Heart right ventricle (tissue), 16 donors: ENCODE measurements at regions not wholly inside any gene's neighbourhood (a gene's known extent, or its start where the extent isn't known, plus 50 kb on each side); places are given as distances from the start of the nearest gene placed in this dataset.

ENCODE experiments used
- ATAC-seq, 8 donors: fragments of 200-7000 bp; cut with Tn5 transposase; one replicate each; pipeline ENCODE4 v1.9.1; 2020; ENCODE audit warnings: mild to moderate bottlenecking in 8 of 8, moderate library complexity in 8 of 8, moderate number of reproducible peaks in 1 of 8
- DNase-seq, 2 donors: peaks; one replicate each; pipeline ENCODE4 v3.0.0-alpha.2; 2020
- H3K27ac ChIP-seq, 10 donors: fragments of 200-600 bp; sonication (generic) in 2 of 10; one replicate each; pipeline versions ENCODE4 v1.5.0 to v1.8.0; 2020 to 2022; ENCODE audit warnings: mild to moderate bottlenecking in 3 of 10
- H3K27me3 ChIP-seq, 7 donors: fragments of 200-600 bp; one replicate each; pipeline ENCODE4 v1.8.0; 2021 to 2022; ENCODE audit warnings: mild to moderate bottlenecking in 2 of 7
- H3K36me3 ChIP-seq, 9 donors: fragments of 200-600 bp; sonication (generic) in 1 of 9; one replicate each; pipeline versions ENCODE4 v1.5.0 to v1.8.0; 2020 to 2022; ENCODE audit warnings: mild to moderate bottlenecking in 2 of 9
- H3K4me1 ChIP-seq, 9 donors: fragments of 200-600 bp; sonication (generic) in 1 of 9; one replicate each; pipeline versions ENCODE4 v1.5.0 to v1.8.0; 2020 to 2022; ENCODE audit warnings: mild to moderate bottlenecking in 4 of 9
- H3K4me3 ChIP-seq, 10 donors: fragments of 200-600 bp; sonication (generic) in 2 of 10; one replicate each; pipeline versions ENCODE4 v1.5.0 to v1.8.0; 2020 to 2022; ENCODE audit warnings: mild to moderate bottlenecking in 7 of 10, moderate library complexity in 2 of 10
- H3K9me3 ChIP-seq, 11 donors: fragments of 200-600 bp in 10 of 11; sonication (generic) in 2 of 11; one replicate each; pipeline versions ENCODE4 v1.5.0 to v1.8.0; 2013 to 2022; ENCODE audit warnings: mild to moderate bottlenecking in 2 of 11, control low read depth in 1 of 11, moderate library complexity in 1 of 11
- WGBS, 2 donors: extraction: QIAGEN DNeasy Blood & Tissue Kit; methylation state at CpG; one replicate each; pipeline ENCODE4 v1.1.7; 2013; ENCODE audit warnings: inconsistent platforms in 1 of 2; 5-methylcytosine and 5-hydroxymethylcytosine counted together
- intact Hi-C, 10 donors: fragments of 100-400 bp; cut with DNase I; formaldehyde crosslinking; loops; one replicate each; pipeline versions ENCODE4 v1.11.1 to v1.14.2; 2022
- TF ChIP-seq, protein P1 (sequence below), 9 donors: fragments of 200-600 bp; sonication (generic) in 2 of 9; IDR thresholded peaks; one replicate each; pipeline versions ENCODE4 v1.5.0 to v1.8.0; 2021 to 2022; ENCODE audit warnings: antibody characterized with exemption in 9 of 9, mild to moderate bottlenecking in 5 of 9, moderate library complexity in 1 of 9
- donor health status: Arrhythmogenic right ventricular cardiomyopathy.
- donor health status: ischemic (EF 13 %, LVEDD 7.1; RV severe dilation, severe dysfunction).
- donor health status: healthy with polysubstance abuse.
- donor health status: DM: no; HTN: yes; CAD: no.
- donor health status: DM: no; HTN: no; CAD: no.
- donor health status: ischemic (EF 25% LVEDD 6.9; RV normal size, moderate dysfunction).
- donor health status: ischemic (EF 25% LVEDD 5.7; RV mildly dilated, moderate dysfunction).
- donor health status: healthy.
- donor health status: DM: yes; HTN: yes; CAD: no.
- donor health status: Ischemic cardiomyopathy.
- donor health status: ischemic (EF 35%, LVEDD 5.7; RV mildly dilated, moderate dysfunction).
- donor health status: nonischemic (EF 11% LVEDD 7.7; RV severe dilation, severe dysfunction).
- donor health status: DM: yes; HTN: yes; CAD: no.
- donor health status: PGD.
- donor health status: ischemic (EF 29% LVEDD 5.4; RV normal size, mild dysfunction).
- donor health status: nonischemic (EF 23%, LVEDD 6.1; RV moderate dilation, normal function).

DNA sequence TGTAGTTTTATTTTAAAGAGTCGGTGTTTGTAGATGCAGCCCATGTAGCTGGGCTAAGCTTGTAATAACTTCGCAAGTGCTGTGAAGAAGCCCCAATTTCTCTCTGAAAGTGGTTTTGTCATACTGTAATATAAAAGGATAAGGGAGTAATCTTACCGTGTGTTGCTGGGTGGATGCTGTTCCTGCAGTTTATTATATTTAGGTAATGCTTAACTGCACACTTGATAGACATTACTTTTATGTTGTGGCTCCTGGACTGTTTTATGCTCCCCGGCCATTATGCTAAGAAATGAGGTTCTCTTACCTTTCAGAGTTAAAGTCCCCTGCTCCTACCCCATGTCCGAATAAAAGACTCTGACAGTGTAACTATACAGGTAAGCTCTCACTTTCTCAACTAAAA, 789.4 kb downstream of the RPA4 start:
- Histone ChIP-seq H3K27me3 (peaks cover 0 to 20% (median 0%) of the 10 kb centered on the region in 7 donors), H3K4me3 (no peak overlapping the region), H3K9me3 (no peaks in the 10 kb centered on the region), H3K4me1 (no peaks in the 10 kb centered on the region), H3K27ac (no peak overlapping the region), H3K36me3 (no peaks in the 10 kb centered on the region)
- ATAC-seq (no peak), DNase-seq (no peak)
- 95 to 99% methylated on average over 5 of the region's 5 CpGs for WGBS, 2 donors
- TF ChIP-seq, protein P1, sequence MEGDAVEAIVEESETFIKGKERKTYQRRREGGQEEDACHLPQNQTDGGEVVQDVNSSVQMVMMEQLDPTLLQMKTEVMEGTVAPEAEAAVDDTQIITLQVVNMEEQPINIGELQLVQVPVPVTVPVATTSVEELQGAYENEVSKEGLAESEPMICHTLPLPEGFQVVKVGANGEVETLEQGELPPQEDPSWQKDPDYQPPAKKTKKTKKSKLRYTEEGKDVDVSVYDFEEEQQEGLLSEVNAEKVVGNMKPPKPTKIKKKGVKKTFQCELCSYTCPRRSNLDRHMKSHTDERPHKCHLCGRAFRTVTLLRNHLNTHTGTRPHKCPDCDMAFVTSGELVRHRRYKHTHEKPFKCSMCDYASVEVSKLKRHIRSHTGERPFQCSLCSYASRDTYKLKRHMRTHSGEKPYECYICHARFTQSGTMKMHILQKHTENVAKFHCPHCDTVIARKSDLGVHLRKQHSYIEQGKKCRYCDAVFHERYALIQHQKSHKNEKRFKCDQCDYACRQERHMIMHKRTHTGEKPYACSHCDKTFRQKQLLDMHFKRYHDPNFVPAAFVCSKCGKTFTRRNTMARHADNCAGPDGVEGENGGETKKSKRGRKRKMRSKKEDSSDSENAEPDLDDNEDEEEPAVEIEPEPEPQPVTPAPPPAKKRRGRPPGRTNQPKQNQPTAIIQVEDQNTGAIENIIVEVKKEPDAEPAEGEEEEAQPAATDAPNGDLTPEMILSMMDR (IDR thresholded peaks at IDR 0.05) = no peak
- intact Hi-C loops = no loop called here

DNA sequence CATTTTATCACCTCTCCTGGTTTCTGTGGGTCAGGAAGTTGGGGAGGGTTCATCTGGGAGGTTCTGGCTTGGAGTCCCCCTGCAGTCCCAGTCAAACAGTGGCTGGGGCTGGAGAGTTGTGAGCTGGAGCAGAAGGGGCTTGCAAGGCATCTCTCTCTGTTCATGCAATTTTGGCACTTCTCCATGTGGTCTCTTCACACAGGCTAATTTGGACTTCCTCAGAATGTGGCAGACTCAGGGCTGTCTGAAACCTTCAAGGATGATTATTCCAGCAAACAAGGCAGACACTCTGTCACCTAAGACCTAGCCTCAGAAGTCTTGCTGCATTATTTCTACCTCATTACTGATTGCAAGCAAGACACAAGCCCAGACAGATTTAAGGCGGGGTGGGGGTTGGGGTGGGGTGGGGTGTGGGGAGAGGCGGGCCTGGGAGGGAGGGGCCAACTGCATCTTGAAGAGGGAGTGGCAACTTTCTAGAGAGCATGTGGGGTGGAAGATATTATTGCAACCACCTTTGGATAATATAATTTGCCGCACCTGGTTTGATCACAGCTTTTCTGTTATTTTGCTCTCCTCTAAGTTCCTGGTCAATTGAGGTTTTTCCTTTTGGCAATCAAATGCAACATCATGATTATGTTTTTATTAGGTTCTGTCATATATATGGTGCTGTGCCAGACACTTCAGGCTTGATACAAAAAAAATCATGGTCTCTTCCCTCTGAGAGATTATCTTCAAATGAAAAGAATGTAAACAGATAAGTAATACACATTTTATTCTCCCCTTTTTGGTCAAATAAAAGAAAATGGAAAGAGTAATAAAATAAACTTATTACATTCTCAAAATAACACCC, 799.5 kb downstream of the RPA4 start:
- TF ChIP-seq, protein P1 (IDR thresholded peaks at IDR 0.05) = no peak
- intact Hi-C loops = loop anchor here in 1 of 10 donors (10.0 kb wide), 1 partner anchor 658 kb away; no protein-coding TSS in a partner anchor
- Histone ChIP-seq H3K9me3 (peaks cover 0 to 5% (median 0%) of the 10 kb centered on the region in 11 donors), H3K4me1 (no peaks in the 10 kb centered on the region), H3K27me3 (peaks cover 0 to 27% (median 0%) of the 10 kb centered on the region in 7 donors), H3K27ac (no peak overlapping the region), H3K36me3 (no peaks in the 10 kb centered on the region), H3K4me3 (no peak overlapping the region)
- 80 to 89% methylated on average over 3 of the region's 3 CpGs for WGBS, 2 donors
- ATAC-seq (no peak), DNase-seq (no peak)

DNA sequence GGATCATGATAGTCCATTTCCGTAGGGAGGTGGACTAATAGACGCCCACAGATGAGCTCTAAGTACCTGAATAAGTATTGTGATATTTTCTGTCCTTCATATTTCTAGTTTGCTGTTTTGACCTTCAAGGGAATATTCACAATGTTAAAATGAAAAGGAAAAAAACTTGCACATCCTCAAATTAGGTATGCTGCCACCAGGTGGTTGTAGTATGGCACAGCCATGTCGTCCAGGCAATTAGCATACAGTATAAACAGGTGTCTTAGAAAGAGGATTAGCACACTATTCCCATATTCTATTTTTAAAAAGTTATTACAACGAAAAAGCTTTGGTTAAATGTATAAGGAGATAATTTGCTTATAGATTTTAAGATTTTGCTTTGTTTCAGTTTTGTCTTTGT, 802.0 kb downstream of the RPA4 start:
- ATAC-seq (no peak), DNase-seq (no peak)
- TF ChIP-seq, protein P1 (IDR thresholded peaks at IDR 0.05) = peak in 7 of 9 donors; percentile 40 to 67 (median 47)
- Histone ChIP-seq H3K27ac (no peak overlapping the region), H3K4me1 (no peaks in the 10 kb centered on the region), H3K36me3 (no peaks in the 10 kb centered on the region), H3K4me3 (no peak overlapping the region), H3K27me3 (peaks cover 0 to 29% (median 0%) of the 10 kb centered on the region in 7 donors), H3K9me3 (no peaks in the 10 kb centered on the region)
- WGBS, 2 donors = 58 to 60% methylated on average over 4 of the region's 4 CpGs
- intact Hi-C loops = loop anchor here in 1 of 10 donors (10.0 kb wide), 1 partner anchor 661 kb away; no protein-coding TSS in a partner anchor

DNA sequence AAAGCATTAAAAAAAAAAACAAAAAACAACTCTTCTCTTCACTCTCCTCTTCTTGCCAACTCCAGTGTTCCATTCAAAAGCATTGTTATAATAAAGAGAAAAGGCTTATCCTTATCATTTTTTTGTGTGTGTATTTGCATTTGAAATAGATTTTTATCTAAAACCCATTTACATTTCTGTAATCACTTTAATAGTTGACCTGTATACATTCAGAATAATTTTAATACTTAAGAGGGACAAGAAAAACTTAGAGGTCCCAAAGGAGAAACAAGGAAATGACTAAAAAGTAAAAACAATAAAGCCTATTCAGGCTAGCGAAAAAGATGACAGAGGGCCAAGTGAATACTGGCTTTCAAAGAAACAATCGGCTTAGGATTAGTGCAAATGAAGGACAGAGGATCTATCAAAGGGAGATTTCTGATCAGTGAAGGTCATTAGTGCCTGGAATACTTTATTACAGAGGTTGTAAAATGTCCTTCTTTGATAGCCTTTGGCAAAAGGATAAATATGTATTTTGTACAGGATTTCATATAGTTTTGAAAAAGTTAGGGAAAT, 808.3 kb downstream of the RPA4 start:
- TF ChIP-seq, protein P1 (IDR thresholded peaks at IDR 0.05) = no peak
- H3K27ac ChIP-seq = no peak overlapping the region

More for the DNA sequence above, 808.3 kb downstream of the RPA4 start:
- 27 to 44% methylated on average over 2 of the region's 2 CpGs for WGBS, 2 donors
- H3K27me3 ChIP-seq = peaks cover 0 to 22% (median 0%) of the 10 kb centered on the region in 7 donors
- H3K36me3 ChIP-seq = no peaks in the 10 kb centered on the region
- intact Hi-C loops = no loop called here
- no peak for ATAC-seq
- H3K4me3 ChIP-seq = no peak overlapping the region
- H3K4me1 ChIP-seq = peaks cover 0 to 10% (median 0%) of the 10 kb centered on the region in 9 donors
- H3K9me3 ChIP-seq = no peaks in the 10 kb centered on the region
- DNase-seq = no peak
